GM19372 (cell line): ENCODE measurements at regions not wholly inside any gene's neighbourhood (a gene's known extent, or its start where the extent isn't known, plus 50 kb on each side); places are given as distances from the start of the nearest gene placed in this dataset.

Source experiments
- ATAC-seq: cut with Tn5 transposase; IDR thresholded peaks from one replicate; pipeline ENCODE4 v1.9.1; 2021; ENCODE audit warnings: mild to moderate bottlenecking, low read depth, moderate library complexity; ENCODE audit not compliant: unreplicated experiment

GRCh38 chr6:126526996-126527606 lies 187.2 kb downstream of the CENPW start:
- no peak for ATAC-seq

GRCh38 chr6:126529637-126530362 lies 189.9 kb downstream of the CENPW start:
- no peak for ATAC-seq

GRCh38 chr6:126530775-126531174 lies 190.9 kb downstream of the CENPW start:
- ATAC-seq = no peak

GRCh38 chr6:126531286-126531685 lies 191.4 kb downstream of the CENPW start:
- no peak for ATAC-seq

- ATAC-seq = peak; percentile 50
Measured at GRCh38 chr6:126531840-126532239, 191.9 kb downstream of the CENPW start.

GRCh38 chr6:126534401-126534800 lies 194.5 kb downstream of the CENPW start:
- ATAC-seq = no peak

- no peak for ATAC-seq
Measured at GRCh38 chr6:126535138-126535537, 195.2 kb downstream of the CENPW start.

GRCh38 chr6:126535595-126535994 lies 195.7 kb downstream of the CENPW start:
- no peak for ATAC-seq

GRCh38 chr6:126537061-126537816 lies 197.3 kb downstream of the CENPW start:
- ATAC-seq = no peak

- ATAC-seq = no peak
Measured at GRCh38 chr6:126539022-126539421, 199.1 kb downstream of the CENPW start.

- ATAC-seq = no peak
Measured at GRCh38 chr6:126540161-126540560, 200.2 kb downstream of the CENPW start.

- ATAC-seq = no peak
Measured at GRCh38 chr6:126541806-126542491, 202.0 kb downstream of the CENPW start.

GRCh38 chr6:126546541-126547120 lies 206.7 kb downstream of the CENPW start:
- no peak for ATAC-seq

- ATAC-seq = no peak
Measured at GRCh38 chr6:126548300-126548699, 208.4 kb downstream of the CENPW start.

- ATAC-seq = no peak
Measured at GRCh38 chr6:126550323-126550722, 210.4 kb downstream of the CENPW start.

GRCh38 chr6:126551832-126552231 lies 211.9 kb downstream of the CENPW start:
- no peak for ATAC-seq

- no peak for ATAC-seq
Measured at GRCh38 chr6:126553854-126554253, 213.9 kb downstream of the CENPW start.

GRCh38 chr6:126570507-126570906 lies 230.6 kb downstream of the CENPW start:
- ATAC-seq = no peak

GRCh38 chr6:126574301-126574700 lies 234.4 kb downstream of the CENPW start:
- ATAC-seq = no peak

GRCh38 chr6:126581316-126581715 lies 241.4 kb downstream of the CENPW start:
- ATAC-seq = no peak
